ENCODE measurements at regions not wholly inside any gene's neighbourhood (a gene's known extent, or its start where the extent isn't known, plus 50 kb on each side); places are given as distances from the start of the nearest gene placed in this dataset.

GRCh38 chr6:48560408-48560807 lies 449.4 kb upstream of the PTCHD4 start:
- H3K9me3 Mint-ChIP-seq: no peaks in the 10 kb centered on the region
- no peak for TF ChIP-seq CTCF (IDR thresholded peaks at IDR 0.05)
- H3K27ac Mint-ChIP-seq: no peak overlapping the region
- H3K36me3 Mint-ChIP-seq (ENCODE audit: low read depth): no peaks in the 10 kb centered on the region
- no peak overlapping the region for H3K4me3 Mint-ChIP-seq
- no peaks in the 10 kb centered on the region for H3K27me3 Mint-ChIP-seq
- ChIA-PET CTCF (no interaction called here), POLR2A (no interaction called here)
- ATAC-seq (no peak), DNase-seq (no peak)
- no peaks in the 10 kb centered on the region for H3K4me1 Mint-ChIP-seq (ENCODE audit: low read depth)
- intact Hi-C loops (cut with micrococcal nuclease): no loop called here

DNA sequence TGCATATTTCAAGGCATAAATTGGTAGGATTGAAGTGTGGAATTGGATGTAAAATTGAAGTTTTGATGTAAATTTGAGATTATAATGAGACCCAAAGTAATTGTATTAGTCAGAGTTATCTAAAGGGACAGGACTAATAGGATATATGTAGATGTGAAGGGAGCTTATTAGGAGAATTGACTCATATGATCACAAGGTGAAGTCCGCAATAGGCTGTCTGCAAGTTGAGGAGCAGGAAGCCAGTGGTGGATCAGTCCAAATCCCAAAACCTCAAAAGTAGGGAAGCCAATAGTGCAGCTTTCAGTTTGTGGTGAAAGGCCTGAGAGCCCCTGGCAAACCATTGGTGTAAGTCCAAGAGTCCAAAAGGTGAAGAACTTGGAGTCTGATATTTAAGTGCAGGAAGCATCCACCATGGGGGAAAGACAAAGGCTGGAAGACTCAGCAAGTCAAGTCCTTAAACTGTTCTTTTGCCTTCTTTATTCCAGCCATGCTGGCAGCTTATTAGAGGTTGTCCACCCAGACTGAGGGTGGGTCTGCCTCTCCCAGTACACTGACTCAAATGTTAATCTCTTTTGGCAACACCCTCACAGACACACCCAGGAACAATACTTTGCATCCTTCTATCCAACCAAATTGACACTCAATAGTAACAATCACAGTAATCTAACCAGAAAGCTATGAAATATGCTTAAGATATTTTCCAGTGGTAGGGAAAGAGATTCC lies 442.6 kb upstream of the PTCHD4 start:
- H3K27ac Mint-ChIP-seq: no peak overlapping the region
- H3K36me3 Mint-ChIP-seq (ENCODE audit: low read depth): no peaks in the 10 kb centered on the region
- ATAC-seq: no peak
- CTCF ChIA-PET: no interaction called here
- POLR2A ChIA-PET: no interaction called here
- no peak overlapping the region for H3K4me3 Mint-ChIP-seq
- no peak for DNase-seq
- no peak for TF ChIP-seq CTCF (IDR thresholded peaks at IDR 0.05)
- intact Hi-C loops (cut with micrococcal nuclease): no loop called here
- no peaks in the 10 kb centered on the region for H3K4me1 Mint-ChIP-seq (ENCODE audit: low read depth)
- peaks cover 2% of the 10 kb centered on the region for H3K9me3 Mint-ChIP-seq
- no peaks in the 10 kb centered on the region for H3K27me3 Mint-ChIP-seq

GRCh38 chr6:48552905-48553304 lies 441.9 kb upstream of the PTCHD4 start:
- ChIA-PET CTCF (no interaction called here), POLR2A (no interaction called here)
- no peak for DNase-seq
- no peak for ATAC-seq
- H3K27ac Mint-ChIP-seq: no peak overlapping the region
- no peak for TF ChIP-seq CTCF (IDR thresholded peaks at IDR 0.05)
- no peaks in the 10 kb centered on the region for H3K36me3 Mint-ChIP-seq (ENCODE audit: low read depth)
- H3K4me1 Mint-ChIP-seq (ENCODE audit: low read depth): no peaks in the 10 kb centered on the region
- intact Hi-C loops (cut with micrococcal nuclease): no loop called here
- H3K27me3 Mint-ChIP-seq: no peaks in the 10 kb centered on the region
- H3K9me3 Mint-ChIP-seq: peaks cover 2% of the 10 kb centered on the region
- no peak overlapping the region for H3K4me3 Mint-ChIP-seq

- DNase-seq (no peak), ATAC-seq (no peak)
- Mint-ChIP-seq H3K4me3 (no peak overlapping the region), H3K27me3 (no peaks in the 10 kb centered on the region), H3K27ac (no peak overlapping the region), H3K36me3 (ENCODE audit: low read depth) (no peaks in the 10 kb centered on the region), H3K9me3 (peaks cover 2% of the 10 kb centered on the region), H3K4me1 (ENCODE audit: low read depth) (no peaks in the 10 kb centered on the region)
- TF ChIP-seq CTCF (IDR thresholded peaks at IDR 0.05): no peak
- intact Hi-C loops (cut with micrococcal nuclease): no loop called here
- CTCF ChIA-PET: no interaction called here
- POLR2A ChIA-PET: no interaction called here
Observed at GRCh38 chr6:48550603-48551002, 439.6 kb upstream of the PTCHD4 start.

GRCh38 chr6:48542191-48542590 lies 431.2 kb upstream of the PTCHD4 start:
- Mint-ChIP-seq H3K27me3 (no peaks in the 10 kb centered on the region), H3K4me1 (ENCODE audit: low read depth) (no peaks in the 10 kb centered on the region), H3K9me3 (peaks cover 2% of the 10 kb centered on the region), H3K27ac (no peak overlapping the region), H3K36me3 (ENCODE audit: low read depth) (no peaks in the 10 kb centered on the region), H3K4me3 (no peak overlapping the region)
- ChIA-PET CTCF (no interaction called here), POLR2A (no interaction called here)
- no peak for TF ChIP-seq CTCF (IDR thresholded peaks at IDR 0.05)
- ATAC-seq (no peak), DNase-seq (no peak)
- intact Hi-C loops (cut with micrococcal nuclease): no loop called here
